ENCODE measurements at regions not wholly inside any gene's neighbourhood (a gene's known extent, or its start where the extent isn't known, plus 50 kb on each side); places are given as distances from the start of the nearest gene placed in this dataset.

DNA sequence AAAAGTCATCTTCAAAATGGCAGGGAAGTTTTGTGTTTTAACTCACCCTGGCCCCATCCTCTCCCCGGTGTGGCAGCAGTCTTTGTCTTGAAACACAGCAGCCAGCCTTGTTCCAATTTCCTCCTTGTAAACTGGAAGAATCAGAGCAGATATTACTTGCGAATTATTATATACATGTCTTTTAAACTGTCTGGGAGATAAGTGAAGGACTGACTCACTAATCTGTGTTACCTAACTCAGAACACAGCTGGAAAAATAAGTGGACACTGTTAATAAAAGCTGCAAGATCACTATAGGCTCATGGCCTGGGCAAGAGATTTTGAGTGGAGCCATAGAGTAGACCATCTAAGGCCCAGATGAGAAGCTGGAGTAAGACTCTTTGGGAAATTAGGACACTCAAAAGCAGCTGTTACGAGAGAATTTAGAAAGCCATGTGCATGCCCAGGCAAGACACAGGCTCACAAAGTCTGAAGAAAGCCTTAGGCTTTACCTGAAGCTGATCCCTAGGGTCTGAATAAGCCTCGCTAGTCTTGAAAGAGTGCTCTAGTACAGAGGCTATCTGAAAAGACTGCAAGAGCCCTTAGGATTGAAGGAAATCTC lies 233.0 kb upstream of the RAB4A start:
- TF ChIP-seq, protein P1, sequence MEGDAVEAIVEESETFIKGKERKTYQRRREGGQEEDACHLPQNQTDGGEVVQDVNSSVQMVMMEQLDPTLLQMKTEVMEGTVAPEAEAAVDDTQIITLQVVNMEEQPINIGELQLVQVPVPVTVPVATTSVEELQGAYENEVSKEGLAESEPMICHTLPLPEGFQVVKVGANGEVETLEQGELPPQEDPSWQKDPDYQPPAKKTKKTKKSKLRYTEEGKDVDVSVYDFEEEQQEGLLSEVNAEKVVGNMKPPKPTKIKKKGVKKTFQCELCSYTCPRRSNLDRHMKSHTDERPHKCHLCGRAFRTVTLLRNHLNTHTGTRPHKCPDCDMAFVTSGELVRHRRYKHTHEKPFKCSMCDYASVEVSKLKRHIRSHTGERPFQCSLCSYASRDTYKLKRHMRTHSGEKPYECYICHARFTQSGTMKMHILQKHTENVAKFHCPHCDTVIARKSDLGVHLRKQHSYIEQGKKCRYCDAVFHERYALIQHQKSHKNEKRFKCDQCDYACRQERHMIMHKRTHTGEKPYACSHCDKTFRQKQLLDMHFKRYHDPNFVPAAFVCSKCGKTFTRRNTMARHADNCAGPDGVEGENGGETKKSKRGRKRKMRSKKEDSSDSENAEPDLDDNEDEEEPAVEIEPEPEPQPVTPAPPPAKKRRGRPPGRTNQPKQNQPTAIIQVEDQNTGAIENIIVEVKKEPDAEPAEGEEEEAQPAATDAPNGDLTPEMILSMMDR (IDR thresholded peaks at IDR 0.05; ENCODE audit: low read depth, low read length): no peak
- no peak for TF ChIP-seq EZH2phosphoT487 (IDR thresholded peaks at IDR 0.05; ENCODE audit: low read depth)

All from OCI-LY3 (cell line).